H1 (cell line): ENCODE measurements at regions not wholly inside any gene's neighbourhood (a gene's known extent, or its start where the extent isn't known, plus 50 kb on each side); places are given as distances from the start of the nearest gene placed in this dataset.

Source experiments
- FOSL1 ChIP-seq: IDR thresholded peaks from 2 replicates; pipeline ENCODE4 v1.6.1; 2011; ENCODE audit warnings: mild to moderate bottlenecking, low read depth, low read length, moderate library complexity; ENCODE audit not compliant: insufficient read depth
- RFX5 ChIP-seq: IDR thresholded peaks from 2 replicates; pipeline ENCODE4 v1.6.1; 2011; ENCODE audit warnings: low read depth, low read length, improper control_type of control experiment, borderline replicate concordance
- SP1 ChIP-seq: IDR thresholded peaks from 2 replicates; pipeline ENCODE4 v1.6.1; 2011; ENCODE audit warnings: low read depth, low read length
- TF ChIP-seq, protein P1 (sequence below): IDR thresholded peaks from 2 replicates; pipeline ENCODE4 v1.6.1; 2011; ENCODE audit warnings: low read length, improper control_type of control experiment

DNA sequence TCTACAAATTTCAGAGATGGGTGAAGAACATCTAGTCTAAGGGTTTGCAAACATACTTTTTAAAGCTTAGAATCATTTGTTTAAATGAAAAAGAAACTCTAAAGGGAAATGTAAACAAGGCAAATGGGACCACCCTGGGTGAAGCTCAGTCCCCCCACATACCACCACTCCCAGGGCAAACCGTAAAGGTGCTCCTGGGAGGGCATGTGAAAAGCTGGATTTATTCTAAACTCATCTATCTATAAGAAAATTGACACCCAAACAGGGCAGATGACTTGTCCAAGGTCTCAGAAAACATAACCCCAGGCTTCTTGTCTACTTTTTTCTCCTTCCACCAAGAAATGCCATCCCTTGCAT, 223.3 kb upstream of the PRKCQ start:
- TF ChIP-seq SP1, result no peak
- TF ChIP-seq RFX5, result no peak
- TF ChIP-seq, protein P1, sequence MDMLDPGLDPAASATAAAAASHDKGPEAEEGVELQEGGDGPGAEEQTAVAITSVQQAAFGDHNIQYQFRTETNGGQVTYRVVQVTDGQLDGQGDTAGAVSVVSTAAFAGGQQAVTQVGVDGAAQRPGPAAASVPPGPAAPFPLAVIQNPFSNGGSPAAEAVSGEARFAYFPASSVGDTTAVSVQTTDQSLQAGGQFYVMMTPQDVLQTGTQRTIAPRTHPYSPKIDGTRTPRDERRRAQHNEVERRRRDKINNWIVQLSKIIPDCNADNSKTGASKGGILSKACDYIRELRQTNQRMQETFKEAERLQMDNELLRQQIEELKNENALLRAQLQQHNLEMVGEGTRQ, result no peak
- no peak for TF ChIP-seq FOSL1
